Gastroesophageal sphincter (tissue), 4 donors: ENCODE measurements at regions not wholly inside any gene's neighbourhood (a gene's known extent, or its start where the extent isn't known, plus 50 kb on each side); places are given as distances from the start of the nearest gene placed in this dataset.
"Not testable (repeated sequence)": the region's sequence is repeated elsewhere in the genome, so short reads cannot be mapped to it uniquely, and the experiment has no call there.

Experiments
- ATAC-seq: fragments of 150-250 bp; one replicate; pipeline ENCODE4 v1.9.1; 2016; ENCODE audit warnings: mild to moderate bottlenecking, moderate library complexity
- H3K27ac ChIP-seq, 4 donors: fragments of 200-600 bp; sonication (generic) in 3 of 4; 1 replicate in 3 of 4; 2 replicates in 1 of 4; pipeline ENCODE4 v1.5.1; 2016 to 2019
- H3K27me3 ChIP-seq: fragments of 200-600 bp; sonication (generic); one replicate; pipeline ENCODE4 v1.5.1; 2019
- H3K36me3 ChIP-seq, 2 donors: fragments of 200-600 bp; sonication (generic); one replicate each; pipeline ENCODE4 v1.5.1; 2019; ENCODE audit warnings: control low read depth in 1 of 2
- H3K4me1 ChIP-seq, 3 donors: fragments of 200-600 bp; sonication (generic); 1 replicate in 2 of 3; 2 replicates in 1 of 3; pipeline ENCODE4 v1.5.1; 2016 to 2019; ENCODE audit warnings: control low read depth in 2 of 3
- H3K4me3 ChIP-seq, 2 donors: fragments of 200-600 bp; sonication (generic); one replicate each; pipeline ENCODE4 v1.5.1; 2019; ENCODE audit warnings: mild to moderate bottlenecking in 1 of 2, moderate library complexity in 1 of 2
- H3K9me3 ChIP-seq, 3 donors: fragments of 200-600 bp; sonication (generic); one replicate each; pipeline ENCODE4 v1.5.1; 2017 to 2019; ENCODE audit warnings: control low read depth in 2 of 3
- EP300 ChIP-seq: sonication (generic); formaldehyde crosslinking; IDR thresholded peaks from one replicate; pipeline ENCODE4 v1.6.1; 2017; ENCODE audit warnings: antibody characterized with exemption, mild to moderate bottlenecking
- POLR2A ChIP-seq, 2 donors: fragments of 450-650 bp; IDR thresholded peaks; one replicate each; pipeline ENCODE4 v1.6.1; 2017; ENCODE audit warnings: antibody characterized with exemption in 2 of 2, mild to moderate bottlenecking in 2 of 2, moderate library complexity in 1 of 2
- POLR2AphosphoS5 ChIP-seq: sonication (generic); formaldehyde crosslinking; IDR thresholded peaks from one replicate; pipeline ENCODE4 v1.6.1; 2017; ENCODE audit warnings: antibody characterized with exemption
- WGBS, 2 donors: methylation state at CpG; one replicate each; pipeline ENCODE4 v1.1.5; 2018; ENCODE audit warnings: low coverage in 1 of 2; 5-methylcytosine and 5-hydroxymethylcytosine counted together
- TF ChIP-seq, protein P1 (sequence below), 4 experiments: fragments of 200-600 bp in 2 of 4; fragments of 450-650 bp in 2 of 4; sonication (generic) in 1 of 4; IDR thresholded peaks; one replicate each; pipeline ENCODE4 v1.5.1; 2017 to 2019; ENCODE audit warnings: antibody characterized with exemption in 4 of 4, mild to moderate bottlenecking in 2 of 4, moderate library complexity in 2 of 4

DNA sequence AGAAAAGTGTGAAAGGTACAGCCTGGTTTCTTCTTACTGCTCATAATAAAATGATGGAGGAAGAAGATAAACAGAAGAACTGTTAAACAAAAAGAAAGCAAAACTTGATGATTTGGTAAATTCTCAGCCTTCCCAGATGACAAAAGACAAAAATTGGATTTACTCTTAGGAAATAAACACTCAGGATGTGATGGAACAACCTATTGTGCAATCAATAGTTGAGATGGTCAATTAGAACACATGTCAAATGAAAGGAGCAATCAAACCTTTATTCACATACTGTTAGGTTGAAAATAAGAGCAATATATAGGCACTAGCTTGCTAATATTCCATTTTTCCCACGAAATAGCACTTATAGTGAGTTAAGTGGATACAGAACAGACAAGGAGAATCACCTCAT lies 1174.0 kb upstream of the SLC39A10 start:
- no peak for ATAC-seq
- TF ChIP-seq POLR2A (IDR thresholded peaks at IDR 0.05) (no peak), EP300 (no peak), POLR2AphosphoS5 (no peak)
- TF ChIP-seq, protein P1, sequence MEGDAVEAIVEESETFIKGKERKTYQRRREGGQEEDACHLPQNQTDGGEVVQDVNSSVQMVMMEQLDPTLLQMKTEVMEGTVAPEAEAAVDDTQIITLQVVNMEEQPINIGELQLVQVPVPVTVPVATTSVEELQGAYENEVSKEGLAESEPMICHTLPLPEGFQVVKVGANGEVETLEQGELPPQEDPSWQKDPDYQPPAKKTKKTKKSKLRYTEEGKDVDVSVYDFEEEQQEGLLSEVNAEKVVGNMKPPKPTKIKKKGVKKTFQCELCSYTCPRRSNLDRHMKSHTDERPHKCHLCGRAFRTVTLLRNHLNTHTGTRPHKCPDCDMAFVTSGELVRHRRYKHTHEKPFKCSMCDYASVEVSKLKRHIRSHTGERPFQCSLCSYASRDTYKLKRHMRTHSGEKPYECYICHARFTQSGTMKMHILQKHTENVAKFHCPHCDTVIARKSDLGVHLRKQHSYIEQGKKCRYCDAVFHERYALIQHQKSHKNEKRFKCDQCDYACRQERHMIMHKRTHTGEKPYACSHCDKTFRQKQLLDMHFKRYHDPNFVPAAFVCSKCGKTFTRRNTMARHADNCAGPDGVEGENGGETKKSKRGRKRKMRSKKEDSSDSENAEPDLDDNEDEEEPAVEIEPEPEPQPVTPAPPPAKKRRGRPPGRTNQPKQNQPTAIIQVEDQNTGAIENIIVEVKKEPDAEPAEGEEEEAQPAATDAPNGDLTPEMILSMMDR (IDR thresholded peaks at IDR 0.05), result no peak

DNA sequence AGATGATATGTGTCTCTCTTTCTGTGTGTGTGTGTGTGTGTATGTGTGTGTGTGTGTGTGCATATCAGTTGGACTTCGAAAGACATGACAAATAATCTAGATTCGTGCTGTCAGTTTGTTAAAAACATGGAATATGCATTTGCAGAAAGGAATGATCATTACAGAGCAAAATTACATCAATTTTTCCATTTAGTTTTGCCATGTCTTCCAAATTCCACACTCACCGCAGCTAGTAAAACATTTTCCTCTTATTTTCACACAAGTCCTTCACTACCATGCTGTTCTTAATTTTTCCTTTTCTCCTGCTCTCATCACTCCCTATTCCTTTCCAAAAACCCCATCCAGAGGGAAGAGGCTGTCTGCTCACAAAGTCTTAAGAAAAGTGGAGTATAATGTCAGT lies 1191.4 kb upstream of the SLC39A10 start:
- Histone ChIP-seq H3K27ac (no peak overlapping the region), H3K27me3 (no peaks in the 10 kb centered on the region), H3K4me3 (no peak overlapping the region), H3K36me3 (no peaks in the 10 kb centered on the region), H3K4me1 (no peaks in the 10 kb centered on the region), H3K9me3 (no peaks in the 10 kb centered on the region)
- WGBS, 2 donors, result 62 to 69% methylated on average over 3 of the region's 3 CpGs
- TF ChIP-seq, protein P1 (IDR thresholded peaks at IDR 0.05), result no peak
- no peak for TF ChIP-seq POLR2AphosphoS5
- TF ChIP-seq POLR2A (IDR thresholded peaks at IDR 0.05), result no peak
- TF ChIP-seq EP300, result no peak
- ATAC-seq, result no peak

More for the DNA sequence above, 1174.0 kb upstream of the SLC39A10 start:
- H3K36me3 ChIP-seq, result no peaks in the 10 kb centered on the region
- H3K27ac ChIP-seq, result no peak overlapping the region
- H3K4me1 ChIP-seq, result no peaks in the 10 kb centered on the region
- WGBS, 2 donors, result 20 to 89% methylated on average over 1 of the region's 1 CpG
- H3K4me3 ChIP-seq, result no peak overlapping the region
- H3K9me3 ChIP-seq, result no peaks in the 10 kb centered on the region
- no peaks in the 10 kb centered on the region for H3K27me3 ChIP-seq

DNA sequence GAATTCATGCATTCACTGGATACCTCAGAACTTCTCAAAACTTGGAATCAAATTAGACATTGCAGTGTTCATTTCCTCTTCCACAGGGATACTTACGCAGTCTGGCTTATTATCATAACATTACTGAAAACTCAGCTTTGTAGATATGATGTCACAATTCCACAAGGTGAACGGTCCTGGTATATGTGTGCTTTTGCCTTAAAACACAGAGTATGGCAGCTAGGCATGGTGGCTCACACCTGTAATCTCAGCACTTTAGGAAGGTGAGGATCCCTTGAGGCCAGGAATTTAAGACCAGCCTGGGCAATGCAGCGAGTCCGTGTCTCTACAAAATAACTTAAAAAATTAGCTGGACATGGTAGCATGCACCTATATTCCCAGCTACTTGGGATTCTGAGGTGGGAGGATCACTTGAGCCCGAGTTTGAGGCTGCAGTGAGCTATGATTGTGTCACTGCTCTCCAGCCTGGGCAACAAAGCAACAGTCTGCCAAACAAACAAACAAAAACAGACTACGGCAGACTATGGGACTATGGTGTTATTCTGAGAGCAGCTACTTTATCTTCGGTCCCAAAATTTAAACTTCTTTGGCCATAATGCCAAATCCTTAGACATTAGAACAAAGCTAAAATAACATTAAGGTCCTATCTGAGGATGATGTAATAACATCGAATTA lies 1191.9 kb upstream of the SLC39A10 start:
- Histone ChIP-seq H3K36me3 (no peaks in the 10 kb centered on the region), H3K27me3 (no peaks in the 10 kb centered on the region), H3K4me3 (no peak overlapping the region), H3K27ac (no peak overlapping the region), H3K9me3 (no peaks in the 10 kb centered on the region), H3K4me1 (no peaks in the 10 kb centered on the region)
- no peak for TF ChIP-seq EP300
- no peak for TF ChIP-seq POLR2AphosphoS5
- no peak for TF ChIP-seq POLR2A (IDR thresholded peaks at IDR 0.05)
- TF ChIP-seq, protein P1 (IDR thresholded peaks at IDR 0.05), result no peak
- no peak for ATAC-seq
- WGBS, 2 donors, result 68 to 94% methylated on average over 5 to 6 of the region's 8 CpGs

DNA sequence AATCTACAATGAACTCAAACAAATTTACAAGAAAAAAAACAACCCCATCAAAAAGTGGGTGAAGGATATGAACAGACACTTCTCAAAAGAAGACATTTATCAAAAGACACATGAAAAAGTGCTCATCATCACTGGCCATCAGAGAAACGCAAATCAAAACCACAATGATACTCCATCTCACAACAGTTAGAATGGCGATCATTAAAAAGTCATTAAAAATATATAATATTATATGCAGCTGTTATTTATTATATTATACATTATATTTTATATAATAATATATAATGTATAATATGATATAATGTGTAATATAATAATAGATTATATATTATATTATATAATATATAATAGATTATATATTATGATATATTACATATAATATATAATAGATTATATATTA lies 1194.1 kb upstream of the SLC39A10 start:
- not testable (repeated sequence) for H3K27me3 ChIP-seq, H3K9me3 ChIP-seq, H3K4me3 ChIP-seq, ATAC-seq, H3K36me3 ChIP-seq, H3K27ac ChIP-seq, H3K4me1 ChIP-seq
- 45 to 50% methylated on average over 2 of the region's 2 CpGs for whole genome bisulfite sequencing, 2 donors

DNA sequence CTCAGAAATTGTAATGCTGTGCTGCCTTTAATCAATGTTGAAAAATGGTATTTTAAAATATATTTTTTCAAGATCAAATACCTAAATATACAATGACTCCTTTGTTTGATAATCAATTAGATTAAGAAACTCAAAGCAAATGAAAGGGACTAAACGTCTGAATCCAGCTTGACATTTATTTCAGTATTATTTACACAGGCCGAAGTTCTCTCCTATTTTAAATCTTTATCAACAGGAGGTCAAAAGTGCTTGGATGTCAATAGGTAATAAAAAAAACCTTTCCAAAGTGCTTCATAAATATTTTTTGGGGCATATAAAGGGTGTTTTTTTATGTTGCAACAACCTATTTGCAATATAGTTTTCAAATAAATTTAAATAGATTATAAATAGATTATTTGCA lies 1201.7 kb upstream of the SLC39A10 start:
- Histone ChIP-seq H3K27me3 (no peaks in the 10 kb centered on the region), H3K36me3 (no peaks in the 10 kb centered on the region), H3K9me3 (no peaks in the 10 kb centered on the region), H3K27ac (no peak overlapping the region), H3K4me3 (no peak overlapping the region), H3K4me1 (no peaks in the 10 kb centered on the region)
- TF ChIP-seq EP300, result no peak
- TF ChIP-seq, protein P1 (IDR thresholded peaks at IDR 0.05), result no peak
- TF ChIP-seq POLR2AphosphoS5, result no peak
- TF ChIP-seq POLR2A (IDR thresholded peaks at IDR 0.05), result no peak
- 41 to 51% methylated on average over 2 of the region's 2 CpGs for WGBS, 2 donors
- no peak for ATAC-seq
